ENCODE measurements at regions not wholly inside any gene's neighbourhood (a gene's known extent, or its start where the extent isn't known, plus 50 kb on each side); places are given as distances from the start of the nearest gene placed in this dataset.

DNA sequence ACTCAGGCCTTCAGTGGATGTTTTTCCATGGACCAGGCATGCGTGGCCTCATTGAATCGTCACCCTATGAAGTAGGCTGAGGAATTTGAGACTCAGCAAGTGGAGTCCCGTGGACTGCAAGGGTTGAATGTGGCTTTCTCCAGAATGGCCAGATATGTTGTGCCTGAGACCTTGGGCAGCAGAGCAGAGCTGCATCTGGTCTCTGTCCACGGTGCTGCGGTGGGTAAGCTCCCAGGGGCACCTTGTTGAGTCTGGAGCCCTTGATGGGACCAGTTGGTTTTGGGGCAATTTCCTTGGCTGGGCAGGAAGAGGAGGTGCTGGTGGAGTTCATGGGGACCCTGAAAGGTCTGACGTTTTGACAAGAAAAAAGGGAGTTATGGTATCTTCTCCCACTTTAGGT is 368.1 kb upstream of the EEF2KMT start:
- no peak for DNase-seq

DNA sequence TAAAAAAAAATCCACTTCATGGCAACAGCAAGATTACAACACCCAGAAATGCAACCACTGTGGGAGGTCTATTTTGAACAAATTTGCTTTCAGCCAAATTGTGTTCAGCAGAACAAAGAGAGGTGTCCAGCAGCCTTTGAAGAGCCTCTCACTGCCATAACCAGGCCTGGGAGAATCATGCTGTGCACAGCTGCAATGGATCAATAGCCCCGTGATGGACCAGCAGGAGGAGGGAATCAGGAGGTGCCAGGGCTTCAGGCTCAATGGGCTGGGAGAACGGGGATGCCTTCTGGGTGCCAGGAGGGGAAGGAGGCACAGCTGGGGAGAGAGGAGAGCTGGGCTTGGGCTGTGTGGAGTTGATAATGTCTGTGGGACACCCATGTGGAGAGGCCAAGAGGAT is 366.2 kb upstream of the EEF2KMT start:
- no peak for DNase-seq

DNA sequence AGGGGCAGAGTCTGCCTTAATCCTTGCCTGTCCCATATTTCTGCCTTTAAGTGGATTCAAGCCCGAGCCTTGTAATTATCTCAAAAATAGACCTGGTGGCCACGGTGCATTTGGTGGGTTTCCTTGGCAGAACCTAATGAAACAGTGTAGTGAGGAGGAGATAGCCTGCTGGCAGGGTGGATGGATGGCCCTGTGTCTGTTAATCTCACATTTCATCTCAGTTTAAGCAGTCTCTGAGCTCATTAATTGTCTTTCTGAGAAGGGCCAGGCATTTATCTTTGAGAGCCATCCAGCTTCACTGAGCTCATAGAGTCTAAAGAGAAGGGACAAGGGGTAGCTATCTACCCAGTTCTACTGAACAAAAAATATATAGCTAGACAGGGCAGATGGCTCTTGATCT is 364.0 kb upstream of the EEF2KMT start:
- no peak for DNase-seq

DNA sequence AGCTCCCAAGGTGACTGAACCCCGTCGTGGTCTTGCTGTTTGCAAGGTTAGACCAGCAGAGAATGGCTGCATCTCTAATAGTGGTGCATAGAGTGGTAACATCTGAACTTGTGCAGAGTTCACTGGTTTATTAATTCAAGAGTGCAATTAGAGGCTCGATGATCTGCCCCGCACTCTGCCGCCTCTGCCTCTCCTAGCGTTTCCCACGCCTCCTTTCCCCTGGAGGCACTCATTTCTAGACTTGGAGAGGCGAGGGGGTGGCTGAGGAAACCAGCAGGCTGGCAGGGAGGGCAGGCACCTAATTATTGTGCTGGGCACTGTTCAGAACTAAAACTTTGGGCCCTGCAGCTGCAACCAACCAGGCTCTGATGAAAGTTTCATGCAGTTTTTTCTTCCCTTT is 363.5 kb upstream of the EEF2KMT start:
- peak in 1 of 58 donors; percentile 49 for DNase-seq

DNA sequence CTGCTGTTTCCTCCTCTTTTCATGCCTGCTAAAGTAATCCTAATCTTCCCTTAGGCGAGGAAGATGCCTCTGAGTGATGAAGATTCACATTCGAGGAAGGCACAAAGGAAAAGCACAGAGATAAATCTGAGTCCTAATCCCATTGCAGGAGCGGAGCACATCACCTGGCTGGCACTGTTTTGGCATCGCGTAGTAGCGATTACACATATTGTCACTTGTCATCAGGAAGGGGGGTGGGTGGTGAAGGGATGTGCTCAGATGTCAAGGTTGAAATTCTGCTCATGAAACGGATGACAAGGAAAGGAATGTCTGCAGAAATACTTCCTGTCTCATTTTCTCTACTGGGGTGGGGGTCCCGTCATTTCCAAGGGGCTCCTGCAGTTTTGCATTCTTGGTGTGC is 363.1 kb upstream of the EEF2KMT start:
- peak in 1 of 58 donors; percentile 49 for DNase-seq

DNA sequence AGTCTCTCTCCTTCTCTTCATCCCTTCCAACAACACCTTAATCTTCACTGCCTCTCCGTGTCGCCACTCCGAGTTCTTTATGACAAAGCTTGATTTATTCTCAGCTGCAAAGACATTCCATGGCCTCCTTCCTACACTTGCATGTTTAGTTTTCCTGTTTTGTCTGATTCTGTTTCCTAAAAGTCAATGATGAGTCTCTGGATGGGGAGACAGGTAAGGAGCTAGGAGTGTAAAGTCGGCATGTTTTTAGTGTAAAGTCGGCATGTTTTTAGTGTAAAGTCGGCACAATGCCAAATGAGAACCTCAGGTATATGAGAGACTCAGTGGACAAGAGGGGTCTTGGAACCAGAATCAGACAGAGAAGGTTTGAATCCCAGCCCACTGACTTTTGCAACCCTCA is 362.3 kb upstream of the EEF2KMT start:
- no peak for DNase-seq

DNA sequence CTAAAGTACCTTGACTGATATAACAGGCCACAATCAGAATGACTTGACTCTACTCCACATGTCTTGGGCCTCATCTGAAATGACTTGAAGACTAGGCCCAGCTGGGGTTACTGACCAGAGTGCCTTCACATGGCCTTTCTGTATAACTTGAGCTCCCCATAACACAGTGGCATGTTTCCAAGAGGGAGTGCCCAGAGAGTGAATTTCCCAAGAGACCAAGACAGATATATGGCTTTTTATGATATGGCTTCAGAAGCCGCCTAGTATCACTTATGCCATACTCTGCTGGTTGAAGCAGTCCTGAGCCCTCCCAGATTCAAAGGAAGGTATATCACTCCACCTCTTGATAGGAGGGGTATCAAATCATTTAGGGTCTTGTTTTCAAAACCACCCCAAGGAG is 357.5 kb upstream of the EEF2KMT start:
- no peak for DNase-seq

DNA sequence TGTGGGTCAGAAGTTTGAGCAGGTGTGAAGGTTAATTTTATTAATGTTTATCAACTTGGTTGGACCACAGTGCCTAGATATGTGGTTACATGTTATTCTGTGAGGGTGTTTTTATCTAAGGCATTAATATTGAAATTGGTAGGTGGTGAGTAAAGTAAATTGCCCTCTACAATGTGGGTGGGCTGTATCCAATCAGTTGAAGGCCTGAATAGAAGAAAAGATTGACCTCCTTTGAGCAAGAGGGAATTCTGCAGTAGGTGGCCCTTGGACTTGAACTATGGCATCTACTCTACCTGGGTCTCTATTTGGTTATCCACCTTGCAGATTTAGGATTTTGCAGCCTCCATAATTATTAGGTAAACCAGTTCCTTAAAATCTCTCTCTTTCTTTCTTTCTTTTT is 356.8 kb upstream of the EEF2KMT start:
- no peak for DNase-seq

DNA sequence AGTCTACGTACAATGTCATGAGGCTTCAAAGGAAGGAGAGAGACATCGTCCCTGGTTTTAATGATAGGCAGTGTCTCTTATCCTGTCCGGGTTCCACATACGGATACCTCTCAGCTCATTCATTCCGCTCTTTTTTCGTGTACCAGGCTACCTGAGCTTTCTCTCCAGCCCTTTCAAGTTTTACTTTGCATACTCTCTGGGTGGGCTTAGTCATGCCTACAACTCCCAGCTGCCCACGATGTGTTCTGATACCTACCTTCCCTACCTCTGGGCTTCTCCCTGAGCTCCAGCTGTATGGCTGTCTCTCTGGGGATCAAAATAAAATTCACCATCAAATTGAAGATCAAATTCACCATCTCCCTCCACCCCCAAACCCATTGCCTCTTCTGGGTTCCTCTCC is 354.0 kb upstream of the EEF2KMT start:
- no peak for DNase-seq

DNA sequence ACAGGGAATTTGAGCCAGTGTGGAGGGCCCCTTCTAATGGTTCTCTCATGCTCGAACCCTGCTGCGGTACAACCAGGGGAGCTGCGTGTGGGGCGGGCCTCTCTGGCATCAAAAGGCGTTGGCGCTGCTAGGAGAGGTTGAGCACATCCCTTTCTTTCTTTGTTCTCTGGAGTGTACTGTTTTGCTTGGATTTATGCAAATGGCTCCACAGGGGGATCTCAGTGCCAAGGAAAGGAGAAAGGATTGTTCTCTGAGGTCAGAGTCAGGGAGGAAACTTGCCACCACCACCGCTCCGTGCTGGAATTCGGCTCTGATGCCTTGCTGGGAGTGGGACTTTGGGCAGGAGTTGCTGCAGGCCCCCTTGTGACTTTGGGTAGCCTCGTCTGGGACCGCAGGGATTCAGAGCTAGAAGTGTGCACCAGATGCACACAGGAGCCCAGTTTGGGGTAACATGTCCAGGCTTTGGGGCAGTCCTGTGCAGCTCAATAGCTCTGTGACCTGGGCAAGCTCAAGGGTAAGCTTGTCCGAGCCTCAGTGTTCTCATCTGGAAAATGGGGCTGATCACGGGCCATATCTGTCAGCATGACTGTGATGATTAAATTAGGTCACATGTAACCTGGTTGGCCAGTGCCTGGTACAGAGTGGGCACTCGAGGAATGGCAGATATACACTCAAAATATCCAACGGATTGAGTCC is 353.0 kb upstream of the EEF2KMT start:
- DNase-seq: no peak

DNA sequence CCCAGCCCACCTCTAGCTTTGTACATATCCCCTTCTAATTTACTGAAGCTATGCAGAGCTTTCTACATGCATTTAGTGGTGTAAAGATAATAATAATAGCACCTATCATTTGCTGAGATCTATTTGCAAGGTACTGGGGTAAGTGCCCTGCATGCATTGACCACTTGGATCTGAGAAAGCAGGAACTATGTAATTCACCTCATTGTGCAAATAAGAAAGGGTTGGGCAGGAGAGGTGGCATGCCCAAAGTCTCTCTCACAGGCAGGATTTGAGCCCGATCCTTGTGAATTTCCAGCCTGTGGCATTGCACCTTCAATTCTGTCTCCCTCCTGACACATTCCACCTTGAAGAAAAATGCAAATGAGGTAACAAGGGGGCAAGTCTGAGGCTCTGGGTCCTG is 352.3 kb upstream of the EEF2KMT start:
- DNase-seq: no peak

DNA sequence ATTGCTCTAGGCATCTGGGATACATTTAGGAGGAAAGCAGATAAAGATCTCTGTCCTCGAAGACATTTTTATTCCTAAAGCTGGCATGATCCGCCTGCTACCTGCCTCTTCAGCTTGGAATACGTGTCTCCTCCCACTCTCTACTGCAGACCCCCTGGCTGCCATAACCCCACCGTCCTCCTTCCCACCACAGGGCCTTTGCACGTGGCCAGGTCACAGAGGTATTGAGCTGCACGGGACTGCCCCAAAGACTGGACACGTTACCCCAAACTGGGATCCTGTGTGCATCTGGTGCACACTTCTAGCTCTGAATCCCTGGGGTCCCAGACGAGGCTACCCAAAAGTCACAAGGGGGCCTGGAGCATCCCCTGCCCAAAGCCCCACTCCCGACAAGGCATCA is 351.2 kb upstream of the EEF2KMT start:
- no peak for DNase-seq

DNA sequence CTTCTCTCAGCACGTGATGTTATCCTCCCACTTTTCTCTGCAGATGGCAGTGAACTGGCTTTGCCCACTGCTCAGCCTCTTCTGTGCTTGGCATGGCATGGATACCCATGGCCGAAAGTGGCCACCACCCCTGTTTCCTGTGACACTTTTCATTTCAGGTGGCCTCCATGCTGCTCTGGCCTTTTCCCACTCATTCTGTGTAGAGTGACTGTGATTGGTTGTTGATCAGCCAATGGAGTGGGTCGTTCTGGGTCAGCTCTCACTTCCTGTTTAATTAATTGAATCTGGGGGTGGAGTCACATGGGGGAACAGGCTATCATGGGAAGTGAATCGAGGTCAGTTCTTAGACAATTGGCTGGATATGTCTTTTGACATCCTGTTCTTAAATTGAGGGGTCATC is 350.1 kb upstream of the EEF2KMT start:
- no peak for DNase-seq

DNA sequence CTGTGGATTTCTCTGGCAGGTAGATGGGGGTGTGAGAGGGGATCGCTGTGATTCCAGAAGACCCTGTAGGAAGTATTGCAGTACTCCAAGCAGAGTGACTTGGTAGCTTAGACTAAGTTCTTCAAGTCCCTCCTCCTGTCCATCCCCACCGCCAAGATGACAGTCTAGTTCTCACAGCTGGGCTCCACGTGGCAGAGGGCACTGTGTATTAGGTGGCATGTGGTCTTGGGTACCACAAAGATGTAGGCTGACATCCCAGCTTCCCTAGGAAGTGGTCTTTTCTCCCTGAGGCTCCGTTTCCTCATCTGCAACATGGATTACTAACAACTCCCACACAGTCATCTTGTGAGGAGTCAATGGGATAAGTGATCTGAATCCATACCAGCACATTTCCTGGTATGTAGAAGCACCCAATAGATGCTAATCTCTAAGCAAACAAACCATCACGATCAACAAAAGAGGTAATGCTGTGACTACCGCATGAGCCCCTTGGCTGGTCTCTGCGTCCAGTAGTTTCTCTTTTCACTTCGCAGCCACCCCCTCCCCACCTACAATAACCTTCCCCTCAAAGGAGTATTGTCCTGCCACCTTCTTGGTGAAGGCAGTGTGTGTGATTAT is 349.1 kb upstream of the EEF2KMT start:
- DNase-seq: no peak

DNA sequence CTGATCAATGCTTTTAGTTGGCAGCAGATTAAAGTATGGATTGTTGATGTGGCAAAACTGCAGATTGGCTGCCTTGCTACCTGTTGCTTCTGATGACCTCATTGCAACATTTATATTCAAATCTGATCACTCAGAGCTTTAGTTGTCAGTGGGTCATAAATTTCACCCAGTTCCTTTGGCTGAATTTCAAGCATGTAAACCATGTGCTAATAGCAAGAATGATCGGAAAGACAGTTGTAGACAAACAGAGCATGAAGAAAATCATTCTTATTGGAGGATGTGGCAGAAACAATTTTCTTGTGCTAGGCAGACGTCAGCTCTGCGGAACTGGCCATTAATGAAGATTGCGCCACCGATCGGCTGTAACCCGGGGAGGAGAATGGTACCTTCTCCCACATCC is 346.6 kb upstream of the EEF2KMT start:
- DNase-seq: no peak

DNA sequence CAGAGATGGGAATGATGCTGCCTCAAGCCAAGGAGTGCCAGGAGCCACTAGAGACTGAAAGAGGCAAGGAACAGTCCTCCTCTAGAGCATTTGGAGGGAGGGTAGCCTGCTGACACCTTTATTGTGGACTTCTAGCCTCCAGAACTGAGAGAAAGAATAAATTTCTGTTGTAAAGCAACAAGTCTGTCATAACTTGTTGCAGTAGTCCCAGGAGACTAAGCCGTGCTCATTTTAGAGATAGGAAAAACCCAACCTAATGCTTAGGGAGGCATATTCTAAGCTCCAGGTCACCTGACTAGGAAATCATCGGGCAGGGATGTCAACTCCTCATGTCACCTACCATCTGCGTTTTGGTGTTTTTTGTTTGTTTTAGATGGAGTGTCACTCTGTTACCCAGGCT is 345.4 kb upstream of the EEF2KMT start:
- DNase-seq: no peak

DNA sequence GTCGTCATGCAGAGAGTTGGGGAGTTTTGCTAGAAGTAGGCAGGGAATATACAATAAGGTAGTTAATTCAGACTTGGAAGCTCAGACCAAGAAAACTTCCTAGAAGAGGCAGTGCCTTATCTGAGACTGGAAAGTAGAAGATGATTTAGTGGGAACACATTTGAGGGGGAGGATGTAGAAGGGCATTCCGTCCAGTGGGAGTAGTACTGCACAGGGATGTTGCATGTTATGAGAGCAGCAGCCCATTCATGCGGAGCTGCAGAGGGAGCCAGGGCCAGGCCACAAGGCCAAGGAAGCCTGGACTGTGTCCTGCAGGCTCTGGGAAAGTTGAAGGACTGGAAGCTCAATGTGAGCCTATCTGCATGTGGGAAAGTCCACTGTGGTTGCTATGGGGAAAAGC is 344.5 kb upstream of the EEF2KMT start:
- DNase-seq: no peak

DNA sequence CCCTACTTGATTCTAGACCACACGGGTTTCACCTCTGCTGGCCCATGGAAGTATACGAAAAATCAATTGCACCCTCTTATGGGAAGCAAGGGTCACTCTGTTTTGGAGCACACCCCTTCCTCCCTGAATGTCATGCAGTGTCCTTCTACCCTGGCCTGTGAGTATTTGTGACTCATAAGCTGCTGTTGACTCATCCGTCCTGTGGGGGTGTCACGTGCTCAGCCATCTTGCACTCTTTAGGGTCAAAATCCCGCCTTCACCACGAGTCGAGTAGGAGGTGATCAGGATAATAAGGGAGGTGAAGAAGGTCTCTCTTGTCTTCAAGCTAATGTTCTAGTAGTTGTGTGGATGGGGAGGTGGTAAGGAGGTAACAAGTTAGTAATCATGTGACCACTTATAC is 341.0 kb upstream of the EEF2KMT start:
- DNase-seq: no peak

DNA sequence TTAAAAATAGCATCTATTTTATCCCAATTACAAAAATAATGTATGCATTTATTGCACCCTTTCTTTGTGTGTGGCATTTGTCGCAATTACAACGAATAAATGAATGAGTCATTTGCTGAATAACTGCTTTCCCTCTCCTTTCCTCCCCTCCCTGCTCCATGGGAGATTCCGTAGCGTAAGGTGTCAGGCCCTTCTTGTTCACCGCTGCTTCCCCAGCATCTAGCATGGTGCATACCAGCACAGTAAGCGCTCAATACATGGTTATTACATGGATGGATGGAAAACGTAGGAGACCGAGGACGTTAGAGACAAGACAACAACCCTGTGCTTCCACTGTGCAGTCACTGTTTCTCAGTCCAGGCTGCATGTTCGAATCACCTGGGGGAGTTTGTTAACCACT is 336.0 kb upstream of the EEF2KMT start:
- DNase-seq: no peak

DNA sequence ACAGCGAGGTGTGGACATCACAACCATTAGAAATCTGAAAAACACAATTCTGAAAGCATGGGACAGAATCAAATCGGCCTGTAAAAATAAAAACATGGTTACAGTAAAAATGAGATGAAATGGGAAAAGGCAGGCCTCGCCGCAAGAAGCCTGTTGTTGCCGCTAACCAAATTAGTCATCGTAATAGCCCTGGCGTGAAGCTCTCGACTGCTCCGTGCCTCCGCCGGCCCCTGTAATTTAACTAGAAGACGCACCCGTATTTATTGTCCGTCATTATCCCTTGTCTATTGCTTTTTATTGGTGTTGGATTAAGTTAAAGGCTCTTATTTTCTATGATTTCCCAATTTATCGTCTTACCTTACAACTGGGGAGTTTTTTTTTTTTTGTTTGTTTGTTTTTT is 334.6 kb upstream of the EEF2KMT start:
- no peak for DNase-seq

DNA sequence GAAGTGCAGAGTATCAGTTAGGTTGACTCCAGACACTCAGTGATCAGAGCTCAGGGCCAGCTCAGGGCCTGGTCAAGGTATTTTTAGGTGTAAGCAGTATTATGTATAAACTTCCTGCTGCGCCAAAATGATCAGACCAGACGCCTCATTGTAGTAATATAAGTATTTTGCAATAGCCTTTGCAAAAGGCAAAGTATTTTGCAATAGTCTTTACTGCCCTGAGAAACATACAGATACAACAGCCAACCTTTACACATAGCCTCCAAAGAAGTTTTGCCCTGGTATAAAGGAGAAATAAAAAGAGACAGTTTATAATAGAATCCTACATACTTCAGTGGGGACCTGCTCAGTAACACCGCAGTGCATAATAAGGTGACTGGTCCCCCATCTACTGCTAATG is 333.0 kb upstream of the EEF2KMT start:
- no peak for DNase-seq

DNA sequence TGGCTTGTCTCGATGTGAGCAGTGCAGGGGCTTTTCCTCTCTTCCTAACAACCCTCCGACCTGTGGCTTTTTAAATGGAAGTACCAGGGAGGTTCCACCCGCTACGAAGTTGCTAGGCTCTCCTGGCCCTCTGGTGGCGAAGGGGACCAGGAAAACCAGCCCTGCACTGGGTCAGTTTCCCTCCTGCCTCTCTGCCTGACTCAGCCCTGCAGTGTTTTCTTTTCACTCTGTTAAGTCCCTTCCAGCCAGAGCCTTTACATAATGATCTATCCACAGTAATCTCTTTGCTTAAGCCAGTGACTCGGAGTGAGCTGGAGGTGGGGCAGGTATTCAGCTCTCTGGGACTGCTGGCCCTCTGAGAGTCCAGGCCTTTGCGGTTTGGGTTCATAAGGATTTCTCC is 331.3 kb upstream of the EEF2KMT start:
- no peak for DNase-seq

DNA sequence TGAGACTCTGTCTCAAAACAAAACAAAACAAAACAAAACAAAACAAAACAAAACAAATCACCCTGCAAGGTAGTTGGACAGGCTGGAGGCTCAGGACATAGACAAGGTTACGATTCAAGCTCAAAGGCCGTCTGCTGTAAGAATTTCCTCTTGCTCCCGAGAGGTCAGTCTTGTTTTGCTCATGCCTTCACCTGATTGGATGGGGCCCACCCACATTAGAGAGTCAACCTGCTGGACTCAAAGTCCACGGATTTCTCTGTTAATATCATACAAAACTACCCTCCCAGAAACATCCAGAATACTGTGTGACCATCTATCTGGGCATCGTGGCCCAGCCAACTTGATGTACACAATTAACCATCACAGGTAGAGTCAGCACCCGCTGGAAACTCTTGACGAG is 330.0 kb upstream of the EEF2KMT start:
- DNase-seq: no peak

All from anterior cingulate cortex (tissue), 58 donors.